Aorta (tissue), 5 donors: ENCODE measurements at regions not wholly inside any gene's neighbourhood (a gene's known extent, or its start where the extent isn't known, plus 50 kb on each side); places are given as distances from the start of the nearest gene placed in this dataset.

Source experiments
- ATAC-seq: fragments of 200-7000 bp; cut with Tn5 transposase; one replicate; pipeline ENCODE4 v1.9.1; 2022; ENCODE audit warnings: moderate library complexity; ENCODE audit not compliant: low FRiP score
- DNase-seq, 2 donors: peaks; one replicate each; pipeline ENCODE4 v3.0.0-alpha.2; 2020
- H3K27ac ChIP-seq, 2 donors: one replicate each; pipeline ENCODE4 v1.5.1; 2013; ENCODE audit warnings: low read length in 2 of 2, mild to moderate bottlenecking in 2 of 2, moderate library complexity in 2 of 2, control low read depth in 1 of 2, inconsistent platforms in 1 of 2, low read depth in 1 of 2
- H3K27me3 ChIP-seq, 2 donors: one replicate each; pipeline ENCODE4 v1.6.1; 2013; ENCODE audit warnings: control low read depth in 1 of 2, low read length in 1 of 2, mild to moderate bottlenecking in 1 of 2, moderate library complexity in 1 of 2; ENCODE audit not compliant: insufficient read depth in 2 of 2, control insufficient read depth in 1 of 2
- H3K36me3 ChIP-seq, 2 donors: one replicate each; pipeline ENCODE4 v1.6.1; 2013; ENCODE audit warnings: control low read depth in 1 of 2, low read length in 1 of 2, mild to moderate bottlenecking in 1 of 2; ENCODE audit not compliant: insufficient read depth in 2 of 2, control insufficient read depth in 1 of 2
- H3K4me1 ChIP-seq, 2 donors: one replicate each; pipeline ENCODE4 v1.6.1; 2013; ENCODE audit warnings: low read length in 2 of 2, control low read depth in 1 of 2, mild to moderate bottlenecking in 1 of 2, moderate library complexity in 1 of 2; ENCODE audit not compliant: insufficient read depth in 2 of 2, control insufficient read depth in 1 of 2
- H3K4me3 ChIP-seq, 2 donors: one replicate each; pipeline ENCODE4 v1.5.1; 2013; ENCODE audit warnings: low read length in 2 of 2, control low read depth in 1 of 2, mild to moderate bottlenecking in 1 of 2
- H3K9me3 ChIP-seq: one replicate; pipeline ENCODE4 v1.6.1; 2013; ENCODE audit warnings: mild to moderate bottlenecking, low read length; ENCODE audit not compliant: control insufficient read depth
- WGBS, 2 donors: extraction: QIAGEN DNeasy Blood & Tissue Kit; methylation state at CpG; one replicate each; pipeline ENCODE4 v1.1.7; 2013; 5-methylcytosine and 5-hydroxymethylcytosine counted together
- intact Hi-C, 2 donors: fragments of 100-400 bp; cut with DNase I; formaldehyde crosslinking; loops; one replicate each; pipeline versions ENCODE4 v1.14.2 to v1.15.0; 2022
- donor health status: healthy with polysubstance abuse.
- donor health status: Bipolar disorder and iron deficiency.
- donor health status: DM: no; HTN: no; CAD: no.
- donor health status: DM: no; HTN: no; CAD: no.
- donor health status: DM: yes; HTN: yes; CAD: no.

GRCh38 chr5:2423634-2424033 is 327.8 kb downstream of the IRX2 start:
- intact Hi-C loops: no loop called here
- ATAC-seq (no peak), DNase-seq (no peak)
- Histone ChIP-seq H3K27ac (no peak overlapping the region), H3K4me3 (no peak overlapping the region), H3K36me3 (no peaks in the 10 kb centered on the region), H3K27me3 (no peaks in the 10 kb centered on the region), H3K9me3 (no peaks in the 10 kb centered on the region), H3K4me1 (no peaks in the 10 kb centered on the region)
- WGBS, 2 donors: 70 to 74% methylated on average over 2 of the region's 2 CpGs

- ATAC-seq (no peak), DNase-seq (no peak)
- Histone ChIP-seq H3K36me3 (no peaks in the 10 kb centered on the region), H3K27me3 (no peaks in the 10 kb centered on the region), H3K27ac (no peak overlapping the region), H3K4me3 (no peak overlapping the region), H3K4me1 (no peaks in the 10 kb centered on the region), H3K9me3 (no peaks in the 10 kb centered on the region)
- WGBS, 2 donors: 85 to 87% methylated on average over 9 of the region's 9 CpGs
- intact Hi-C loops: no loop called here
Observed at GRCh38 chr5:2417301-2417700, 334.2 kb downstream of the IRX2 start.

GRCh38 chr5:2415678-2416077 is 335.8 kb downstream of the IRX2 start:
- 51% methylated on average over 23 of the region's 23 CpGs for WGBS, 2 donors
- no peak for DNase-seq
- no peak overlapping the region for H3K4me3 ChIP-seq
- H3K4me1 ChIP-seq: no peaks in the 10 kb centered on the region
- no peaks in the 10 kb centered on the region for H3K27me3 ChIP-seq
- H3K36me3 ChIP-seq: no peaks in the 10 kb centered on the region
- no peak overlapping the region for H3K27ac ChIP-seq
- ATAC-seq: peak; percentile 44
- intact Hi-C loops: no loop called here
- no peaks in the 10 kb centered on the region for H3K9me3 ChIP-seq

- intact Hi-C loops: no loop called here
- Histone ChIP-seq H3K4me3 (no peak overlapping the region), H3K4me1 (no peaks in the 10 kb centered on the region), H3K36me3 (no peaks in the 10 kb centered on the region), H3K9me3 (no peaks in the 10 kb centered on the region), H3K27me3 (no peaks in the 10 kb centered on the region), H3K27ac (no peak overlapping the region)
- no peak for ATAC-seq
- WGBS, 2 donors: 72 to 78% methylated on average over 6 of the region's 6 CpGs
- no peak for DNase-seq
Observed at GRCh38 chr5:2410451-2410850, 341.0 kb downstream of the IRX2 start.

GRCh38 chr5:2403296-2403695 is 348.2 kb downstream of the IRX2 start:
- intact Hi-C loops: no loop called here

GRCh38 chr5:2399804-2400203 is 351.7 kb downstream of the IRX2 start:
- H3K4me1 ChIP-seq: no peaks in the 10 kb centered on the region
- no peak overlapping the region for H3K4me3 ChIP-seq
- H3K27ac ChIP-seq: no peak overlapping the region
- H3K27me3 ChIP-seq: no peaks in the 10 kb centered on the region
- H3K9me3 ChIP-seq: no peaks in the 10 kb centered on the region
- H3K36me3 ChIP-seq: no peaks in the 10 kb centered on the region
- DNase-seq (no peak), ATAC-seq (no peak)
- WGBS, 2 donors: 62 to 71% methylated on average over 7 of the region's 7 CpGs
- intact Hi-C loops: no loop called here

More at GRCh38 chr5:2403296-2403695, 348.2 kb downstream of the IRX2 start:
- Histone ChIP-seq H3K9me3 (no peaks in the 10 kb centered on the region), H3K4me1 (no peaks in the 10 kb centered on the region), H3K27ac (no peak overlapping the region), H3K36me3 (no peaks in the 10 kb centered on the region), H3K4me3 (no peak overlapping the region), H3K27me3 (no peaks in the 10 kb centered on the region)
- WGBS, 2 donors: 28 to 29% methylated on average over 1 of the region's 1 CpG
- no peak for DNase-seq
- no peak for ATAC-seq

- DNase-seq (no peak), ATAC-seq (no peak)
- Histone ChIP-seq H3K27me3 (no peaks in the 10 kb centered on the region), H3K4me3 (no peak overlapping the region), H3K36me3 (no peaks in the 10 kb centered on the region), H3K4me1 (no peaks in the 10 kb centered on the region), H3K27ac (no peak overlapping the region), H3K9me3 (no peaks in the 10 kb centered on the region)
- intact Hi-C loops: no loop called here
- WGBS, 2 donors: 12 to 23% methylated on average over 4 of the region's 4 CpGs
Observed at GRCh38 chr5:2399096-2399495, 352.4 kb downstream of the IRX2 start.

GRCh38 chr5:2393556-2393955 is 357.9 kb downstream of the IRX2 start:
- no peak for DNase-seq
- Histone ChIP-seq H3K27me3 (no peaks in the 10 kb centered on the region), H3K4me3 (no peak overlapping the region), H3K36me3 (no peaks in the 10 kb centered on the region), H3K27ac (no peak overlapping the region), H3K4me1 (no peaks in the 10 kb centered on the region), H3K9me3 (no peaks in the 10 kb centered on the region)
- no peak for ATAC-seq
- WGBS, 2 donors: 81 to 85% methylated on average over 7 of the region's 7 CpGs
- intact Hi-C loops: no loop called here

- no peak for DNase-seq
- Histone ChIP-seq H3K9me3 (no peaks in the 10 kb centered on the region), H3K4me1 (no peaks in the 10 kb centered on the region), H3K4me3 (no peak overlapping the region), H3K27me3 (no peaks in the 10 kb centered on the region), H3K27ac (no peak overlapping the region), H3K36me3 (no peaks in the 10 kb centered on the region)
- ATAC-seq: no peak
- intact Hi-C loops: no loop called here
- 77 to 82% methylated on average over 10 of the region's 10 CpGs for WGBS, 2 donors
Observed at GRCh38 chr5:2391566-2391965, 359.9 kb downstream of the IRX2 start.
